Caki2 (cell line): ENCODE measurements at regions not wholly inside any gene's neighbourhood (a gene's known extent, or its start where the extent isn't known, plus 50 kb on each side); places are given as distances from the start of the nearest gene placed in this dataset.
A peak's percentile ranks its signal among the peaks of the same experiment; 100 is the strongest.

Experiments used
- DNase-seq: peaks from one replicate; pipeline ENCODE4 v3.0.0-alpha.2; 2015; ENCODE audit warnings: low read depth
- in situ Hi-C: cut with HindIII; loops from 2 replicates; pipeline ENCODE4 v1.10.0; 2016; ENCODE audit warnings: low sequenced_read_pairs, low pct_unique_long_range_greater_than_20kb, mixed read lengths

DNA sequence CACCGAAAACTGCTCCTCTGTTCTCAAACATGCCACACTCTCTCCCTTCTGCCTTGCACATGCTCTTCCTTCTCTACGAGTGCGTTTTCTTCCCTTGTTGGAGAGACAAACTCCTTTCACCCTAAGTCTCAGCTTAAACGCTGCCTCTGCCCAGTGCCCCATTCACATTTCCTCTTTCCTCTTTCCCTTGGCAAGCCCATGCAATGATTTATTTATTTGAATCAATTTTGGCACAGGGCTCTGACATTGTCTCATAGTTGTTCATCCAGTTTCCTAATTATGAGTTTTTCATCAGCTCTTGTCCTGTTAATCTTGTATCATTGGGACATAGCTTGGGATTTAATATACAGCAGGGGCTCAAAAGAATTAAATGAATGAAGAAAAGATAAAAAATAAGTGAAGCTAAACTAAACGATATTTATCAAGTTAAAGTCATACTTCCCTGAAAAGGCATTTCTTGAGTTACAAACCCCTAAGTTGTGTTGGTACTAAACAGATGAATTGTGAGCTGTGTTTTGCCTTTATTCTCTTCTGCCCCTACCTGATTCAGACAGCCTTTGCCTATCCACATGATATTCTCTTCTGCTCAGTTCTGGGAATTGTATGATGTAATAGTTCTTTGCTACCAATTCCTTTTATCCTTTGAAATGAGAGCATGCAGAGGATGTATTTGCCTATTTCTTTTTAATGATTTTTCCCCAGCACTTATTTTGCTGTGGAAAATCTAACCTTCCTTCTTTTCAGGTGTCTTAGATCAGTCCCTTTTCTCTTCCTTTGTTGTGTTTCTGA, 704.4 kb downstream of the UTRN start:
- no peak for DNase-seq
- in situ Hi-C loops: no loop called here

DNA sequence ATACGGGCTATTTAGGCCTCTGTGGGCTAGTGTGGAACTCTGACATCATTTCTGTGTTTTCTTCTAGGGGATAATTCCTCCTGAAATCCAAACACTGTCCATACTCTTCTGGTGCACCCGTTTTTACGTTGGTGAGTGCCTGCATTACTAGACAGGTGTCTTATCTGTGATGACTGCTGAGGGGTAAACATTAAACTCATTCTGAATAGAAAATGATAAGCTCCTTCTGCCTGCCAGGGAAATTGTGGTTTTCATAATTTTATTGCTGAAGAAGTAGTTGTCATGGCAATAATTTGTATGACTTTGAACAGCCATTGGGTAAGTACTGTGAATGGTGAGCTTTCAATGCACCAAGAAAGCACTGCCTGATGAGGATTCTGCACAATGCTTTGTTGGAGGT, 705.6 kb downstream of the UTRN start:
- no peak for DNase-seq
- in situ Hi-C loops: no loop called here

DNA sequence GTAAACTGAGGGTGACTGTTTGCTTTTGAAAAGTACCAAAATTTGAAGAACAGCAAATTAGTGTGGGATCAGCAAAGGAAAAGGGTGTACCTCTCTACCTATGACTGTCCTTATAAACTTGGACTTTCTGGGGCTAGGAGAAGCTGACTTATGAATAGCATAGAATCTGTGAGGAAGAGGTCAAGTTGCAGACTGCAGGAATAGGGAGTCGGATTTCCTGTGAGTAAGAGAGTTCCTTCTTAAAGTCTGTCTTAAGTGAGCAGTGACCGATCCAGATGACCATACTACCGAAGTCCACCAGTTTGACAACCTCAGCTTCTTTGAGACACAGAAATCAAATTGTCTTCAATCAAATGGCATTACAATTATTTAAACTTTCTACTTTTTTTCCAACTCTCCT, 708.7 kb downstream of the UTRN start:
- in situ Hi-C loops: no loop called here
- DNase-seq: no peak

DNA sequence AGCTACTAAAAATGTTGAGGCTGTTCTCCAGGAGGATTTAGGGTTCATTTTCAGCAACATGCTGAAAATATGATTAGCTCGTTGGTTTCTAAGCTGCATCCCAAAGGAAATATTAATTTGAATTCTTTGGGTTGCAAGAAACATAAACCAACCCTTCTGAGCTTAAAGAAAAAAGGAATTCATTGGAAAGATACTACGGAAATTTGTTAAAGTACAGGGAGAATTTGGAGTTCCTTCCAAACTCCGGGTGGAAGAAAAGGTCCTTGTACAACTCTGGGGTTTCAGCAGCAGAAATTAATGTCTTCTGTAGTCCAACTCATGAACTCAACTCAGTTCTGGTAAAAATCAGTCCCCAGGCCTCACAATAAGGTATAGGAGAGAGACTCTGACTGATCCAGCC, 712.9 kb downstream of the UTRN start:
- no peak for DNase-seq
- in situ Hi-C loops: no loop called here

DNA sequence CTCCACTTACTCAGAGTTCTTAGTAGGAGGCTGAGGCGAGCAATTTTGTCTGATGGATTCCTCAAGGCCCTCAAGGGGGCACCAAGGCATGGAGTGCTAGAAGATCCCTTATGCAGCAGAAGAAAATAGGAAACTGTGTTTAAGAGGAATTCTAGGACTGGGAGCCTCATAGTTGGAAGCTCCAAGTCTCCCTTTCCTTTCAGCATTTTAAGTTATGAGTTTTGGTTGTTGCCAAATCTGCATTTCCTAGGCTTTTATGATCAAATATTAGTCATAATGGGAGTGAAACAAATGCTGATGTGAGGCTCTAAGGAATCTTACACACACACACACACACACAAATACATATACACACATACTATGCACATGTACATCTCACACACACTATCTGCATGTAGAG, 714.0 kb downstream of the UTRN start:
- in situ Hi-C loops: no loop called here

DNA sequence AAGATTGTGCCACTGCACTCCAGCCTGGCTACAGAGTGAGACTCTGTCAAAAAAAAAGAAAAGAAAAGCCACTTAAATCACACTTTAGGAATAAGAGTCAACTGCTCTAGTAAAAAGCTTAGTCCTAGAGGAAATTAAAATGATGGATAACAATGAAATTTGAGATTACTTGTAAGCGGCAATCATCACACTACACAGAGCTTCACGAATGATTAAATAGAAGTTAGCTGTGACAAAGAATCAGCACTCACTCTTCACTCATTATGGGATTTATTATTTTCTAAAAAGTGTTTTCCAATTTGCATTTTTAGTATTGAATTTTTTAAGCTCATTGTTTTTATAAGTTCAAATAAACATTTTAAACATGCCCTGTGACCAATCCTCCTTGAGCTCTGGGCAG, 718.0 kb downstream of the UTRN start:
- in situ Hi-C loops: no loop called here
- no peak for DNase-seq

More for the DNA sequence above, 714.0 kb downstream of the UTRN start:
- no peak for DNase-seq

DNA sequence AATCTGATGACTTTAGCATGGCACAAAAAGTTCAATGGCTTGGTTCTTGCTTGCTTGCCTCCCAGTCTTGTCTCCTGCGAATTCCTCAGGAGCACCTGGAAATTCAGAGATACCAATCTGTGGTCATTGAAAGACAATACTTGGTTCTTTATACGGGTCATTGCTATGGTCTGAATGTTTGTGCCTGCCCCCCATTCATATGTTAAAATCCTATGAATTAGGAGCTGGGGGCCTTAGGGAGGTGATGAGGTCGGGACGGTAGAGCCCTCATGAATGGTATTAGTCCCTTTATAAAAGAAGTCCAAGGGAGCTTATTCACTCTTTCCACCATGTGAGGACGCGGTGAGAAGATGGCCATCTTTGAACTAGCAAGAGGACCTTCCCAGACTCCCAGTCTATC, 721.8 kb downstream of the UTRN start:
- in situ Hi-C loops: no loop called here
- DNase-seq: no peak

DNA sequence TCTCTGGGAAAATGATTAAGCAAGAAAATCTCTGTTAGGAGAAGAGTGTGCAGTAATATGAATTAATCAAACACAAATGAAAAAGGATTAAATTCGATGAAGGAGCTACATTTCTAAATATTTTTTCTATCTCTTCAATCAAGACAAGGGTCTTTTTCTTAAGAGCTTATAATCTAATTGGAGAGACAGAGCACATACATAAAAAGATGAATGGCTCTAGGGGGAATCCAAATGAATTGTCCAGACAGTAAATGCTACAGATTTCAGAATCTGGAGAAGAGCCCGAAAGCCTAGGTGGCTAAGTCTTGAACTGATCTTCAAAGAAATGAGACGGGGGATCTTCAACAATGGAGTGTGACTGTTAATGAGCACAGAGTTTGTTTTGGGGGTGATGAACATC, 723.6 kb downstream of the UTRN start:
- no peak for DNase-seq
- in situ Hi-C loops: no loop called here

DNA sequence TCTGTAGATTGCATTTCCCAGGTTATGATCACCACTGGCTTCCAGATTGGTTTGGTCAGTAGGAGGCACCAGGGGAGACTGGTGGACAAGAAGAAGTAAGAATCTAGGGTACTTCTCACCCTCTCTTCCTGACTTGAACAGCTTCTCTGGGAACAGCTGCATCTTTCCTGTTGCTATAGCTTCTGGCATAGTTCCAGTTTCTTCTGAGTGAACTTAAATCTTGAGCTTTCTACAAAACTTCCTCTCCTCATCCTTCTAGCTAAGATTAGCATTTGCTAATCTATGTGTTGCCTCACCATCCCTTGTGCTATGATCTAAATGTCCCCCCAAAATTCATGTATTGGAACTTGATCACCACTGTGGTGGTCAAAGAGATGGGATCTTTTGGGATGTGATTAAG, 724.6 kb downstream of the UTRN start:
- in situ Hi-C loops: no loop called here

DNA sequence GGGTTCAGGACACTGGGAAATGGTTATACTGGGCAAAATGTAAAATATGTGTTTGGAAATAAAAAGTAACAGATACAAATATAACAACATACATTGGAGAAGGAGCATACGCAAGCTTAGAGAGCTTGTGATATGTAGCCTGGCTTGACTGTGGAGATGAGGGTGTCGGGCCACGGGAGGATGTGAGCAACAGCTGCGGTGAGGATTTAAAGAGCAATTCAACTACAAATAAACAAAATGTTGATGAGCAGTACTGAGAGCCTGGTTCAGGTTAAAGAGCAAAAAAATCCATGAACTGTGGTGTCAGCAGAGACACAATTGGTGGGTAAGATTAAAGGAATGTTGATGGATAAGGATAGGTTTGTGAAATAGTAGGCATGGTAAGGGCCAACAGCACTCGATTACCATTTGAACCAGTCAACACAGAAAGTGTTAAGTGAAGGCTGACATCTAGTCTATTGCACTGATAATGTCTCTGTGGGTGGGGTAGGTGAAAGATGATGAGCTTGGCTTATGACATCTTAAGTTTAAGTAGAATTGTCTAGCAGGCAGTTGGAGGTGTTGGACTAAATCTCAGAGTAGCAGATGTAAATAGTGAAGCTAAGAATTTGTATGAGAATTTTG, 723.2 kb downstream of the EPM2A start:
- DNase-seq: no peak
- in situ Hi-C loops: no loop called here

More for the DNA sequence above, 724.6 kb downstream of the UTRN start:
- no peak for DNase-seq

DNA sequence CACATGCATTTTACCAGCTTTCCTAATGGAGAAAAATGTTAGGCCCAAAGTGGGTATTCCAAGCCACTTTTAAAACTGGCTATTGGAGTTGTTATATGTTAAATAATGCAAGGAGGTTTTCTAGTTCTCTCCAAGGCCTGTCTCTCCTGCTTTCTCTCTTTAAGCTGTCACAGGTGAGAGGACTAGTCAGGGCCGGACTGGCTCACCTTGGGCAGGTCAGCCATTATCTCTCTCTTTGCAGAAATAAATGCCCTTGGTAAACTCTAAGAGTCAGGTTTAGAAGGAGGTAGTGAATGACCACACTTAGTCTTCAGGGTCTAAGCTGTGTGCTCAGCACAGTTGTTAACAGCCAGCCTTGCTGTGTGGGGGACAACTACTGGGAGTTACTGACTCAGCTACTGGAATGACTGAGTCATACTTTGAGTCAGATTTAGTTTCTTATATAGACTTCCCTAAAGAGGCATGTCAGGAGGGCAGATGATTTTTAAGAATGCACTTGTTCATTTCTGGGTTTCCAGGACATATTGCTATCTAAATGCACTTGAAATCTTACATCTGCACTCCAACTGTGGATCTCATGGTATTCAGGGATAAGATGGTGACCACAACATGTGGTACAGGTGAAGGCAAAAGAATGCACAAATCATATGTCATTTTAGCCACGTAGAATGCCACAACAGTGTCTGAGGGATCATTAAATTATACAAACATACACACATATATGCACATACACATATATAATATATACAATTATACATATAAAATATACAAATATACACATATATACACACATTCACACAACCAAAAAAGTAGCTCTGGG, 719.4 kb downstream of the EPM2A start:
- in situ Hi-C loops: no loop called here
- peak; percentile 70 for DNase-seq

DNA sequence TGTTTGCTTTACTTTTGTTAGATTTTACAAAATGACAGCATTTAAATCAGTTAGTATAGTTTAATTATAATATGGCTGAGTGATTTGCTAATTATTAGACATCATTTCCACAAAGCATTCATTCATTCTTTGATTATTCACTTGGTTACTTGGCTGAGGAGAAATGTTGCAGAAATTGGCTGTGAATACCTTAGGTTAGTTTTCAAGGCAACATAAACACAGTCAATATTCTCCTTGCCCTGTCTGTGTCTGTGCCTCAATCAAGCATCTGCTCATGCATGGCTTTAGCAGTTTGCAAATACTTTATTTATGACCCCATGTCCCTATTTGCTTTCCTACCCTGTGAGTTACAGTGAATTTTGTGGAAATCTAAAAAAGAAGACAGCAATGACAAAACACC, 718.3 kb downstream of the EPM2A start:
- in situ Hi-C loops: no loop called here
- peak; percentile 11 for DNase-seq

DNA sequence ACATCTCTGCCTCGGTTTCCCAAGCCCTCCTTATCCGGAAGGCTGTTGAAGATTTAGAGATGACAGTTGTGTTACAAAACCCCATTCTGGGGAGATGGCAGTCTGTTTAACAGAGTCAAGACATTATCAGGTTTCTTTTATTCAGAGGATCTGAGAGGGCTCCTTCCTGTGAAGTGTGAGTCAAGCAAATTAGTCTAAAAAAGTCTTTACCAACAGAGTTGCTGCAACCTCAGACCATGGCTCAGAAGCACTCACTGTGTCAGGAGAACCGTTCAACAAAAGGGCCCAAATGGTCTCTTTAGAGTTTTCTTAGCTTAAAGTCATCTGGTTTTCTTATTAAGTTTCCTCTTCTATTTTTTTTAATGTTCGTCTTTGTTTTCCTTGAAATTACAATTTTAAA, 717.8 kb downstream of the EPM2A start:
- in situ Hi-C loops: no loop called here
- no peak for DNase-seq

DNA sequence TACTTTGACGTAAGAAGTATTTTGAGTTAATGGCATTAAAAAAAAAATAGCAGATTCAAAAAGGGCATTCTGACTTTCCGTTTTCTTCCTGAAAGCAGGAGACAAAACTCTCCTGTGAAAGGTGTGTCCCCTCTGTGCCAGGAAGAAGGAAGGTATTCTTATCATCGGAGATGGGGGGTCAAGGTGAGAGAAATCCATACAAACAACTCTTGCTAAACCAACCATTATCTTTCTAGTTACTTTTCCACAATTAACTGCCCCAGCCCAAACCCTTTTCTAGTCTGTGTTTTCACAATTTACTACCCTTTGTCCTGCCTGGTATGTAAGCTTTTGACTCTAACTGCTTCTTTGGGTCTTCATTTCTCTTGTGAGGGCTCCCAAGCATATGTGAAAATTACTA, 717.3 kb downstream of the EPM2A start:
- in situ Hi-C loops: no loop called here
- no peak for DNase-seq

DNA sequence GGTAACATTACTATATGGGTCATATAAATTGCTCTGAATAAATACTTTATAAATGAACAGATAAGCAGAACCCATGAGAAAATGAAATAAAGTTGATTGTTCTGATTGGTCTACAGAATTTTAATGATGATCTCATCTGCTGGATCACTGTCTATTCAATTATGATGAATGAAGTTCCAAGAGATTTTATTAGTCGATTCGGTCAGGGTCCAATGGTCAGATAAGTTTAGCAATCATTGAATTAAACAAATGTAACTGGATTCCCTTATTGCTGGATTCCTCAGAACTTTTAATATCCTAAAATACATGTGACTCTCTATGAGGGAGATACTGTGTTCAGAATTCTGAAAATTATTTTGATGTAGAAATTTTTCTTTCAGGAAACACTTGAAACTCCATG, 715.2 kb downstream of the EPM2A start:
- in situ Hi-C loops: no loop called here
- no peak for DNase-seq

DNA sequence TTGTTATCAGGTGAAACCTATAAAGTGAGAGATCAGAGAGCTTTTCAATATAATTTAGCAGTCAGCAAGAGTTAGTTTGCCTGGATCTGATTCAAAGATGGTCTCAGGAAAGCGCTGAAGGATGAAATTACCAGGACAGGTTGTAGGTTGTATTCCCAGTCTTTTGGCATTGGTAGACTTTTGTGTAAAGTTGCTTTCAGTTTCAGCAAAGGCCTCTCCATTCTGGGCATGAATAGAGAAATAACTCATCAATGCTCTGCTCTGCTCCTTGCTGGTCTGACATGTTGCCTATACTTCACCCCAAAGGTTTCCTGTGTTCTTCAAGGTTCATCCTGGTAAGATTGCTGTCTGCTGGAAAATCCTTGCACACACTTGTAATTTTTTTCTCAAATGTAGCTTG, 714.8 kb downstream of the EPM2A start:
- in situ Hi-C loops: no loop called here
- DNase-seq: no peak

DNA sequence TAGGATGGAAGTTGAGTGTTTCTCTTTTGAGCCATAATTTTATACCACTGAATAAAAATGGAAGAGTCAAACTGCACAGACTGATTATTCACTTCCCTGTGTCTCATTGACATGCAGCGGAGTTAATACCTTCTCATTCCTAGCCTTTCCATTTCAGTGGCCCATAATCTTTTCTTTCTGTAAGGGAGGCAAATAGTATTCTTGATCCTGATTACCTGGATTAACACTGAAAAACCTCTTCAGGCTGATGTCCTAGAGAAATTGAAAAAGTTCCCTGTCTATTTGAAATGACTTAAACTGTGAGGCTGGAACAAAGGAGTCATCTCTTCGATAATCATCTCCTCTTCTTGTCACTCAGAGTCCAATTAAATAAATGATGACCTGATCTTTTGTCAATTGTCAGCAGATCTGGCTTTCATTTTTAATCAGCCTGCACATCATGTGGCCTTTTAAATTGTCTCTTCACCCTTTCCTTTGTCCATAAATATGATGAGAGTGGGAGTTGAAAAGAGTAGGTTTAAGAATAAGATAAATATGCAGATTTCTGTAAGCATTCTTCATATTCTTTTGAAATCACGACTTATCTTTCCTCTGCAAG, 713.0 kb downstream of the EPM2A start:
- DNase-seq: no peak
- in situ Hi-C loops: no loop called here

DNA sequence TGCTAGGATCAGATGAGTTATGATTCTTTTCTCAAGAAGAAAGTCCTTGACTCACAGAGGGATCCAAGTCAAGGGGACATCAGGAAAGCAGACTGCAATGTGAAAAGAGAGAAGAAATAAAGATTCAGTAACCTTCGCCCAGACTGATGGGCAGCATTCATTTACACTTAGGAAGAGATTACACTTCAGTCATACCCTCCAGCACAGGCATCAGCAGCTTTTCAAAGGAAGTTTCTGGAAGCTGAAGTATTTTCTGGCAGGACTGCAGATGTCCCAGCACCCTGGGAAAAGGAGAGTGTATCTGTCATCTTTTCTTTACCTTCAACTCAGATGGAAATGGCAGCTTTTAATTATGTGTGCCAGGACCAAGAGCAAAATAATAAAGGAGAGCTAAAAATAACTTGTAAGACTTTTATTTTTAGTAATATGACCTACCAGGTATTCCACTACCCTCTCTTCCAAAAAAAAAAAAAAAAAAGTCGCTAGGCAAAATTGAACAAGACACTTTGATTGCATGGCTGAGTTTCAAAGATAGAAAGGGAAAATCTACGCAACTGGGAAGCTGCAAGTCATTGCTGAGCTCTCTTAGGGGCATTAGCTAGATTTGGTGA, 712.1 kb downstream of the EPM2A start:
- no peak for DNase-seq
- in situ Hi-C loops: no loop called here

DNA sequence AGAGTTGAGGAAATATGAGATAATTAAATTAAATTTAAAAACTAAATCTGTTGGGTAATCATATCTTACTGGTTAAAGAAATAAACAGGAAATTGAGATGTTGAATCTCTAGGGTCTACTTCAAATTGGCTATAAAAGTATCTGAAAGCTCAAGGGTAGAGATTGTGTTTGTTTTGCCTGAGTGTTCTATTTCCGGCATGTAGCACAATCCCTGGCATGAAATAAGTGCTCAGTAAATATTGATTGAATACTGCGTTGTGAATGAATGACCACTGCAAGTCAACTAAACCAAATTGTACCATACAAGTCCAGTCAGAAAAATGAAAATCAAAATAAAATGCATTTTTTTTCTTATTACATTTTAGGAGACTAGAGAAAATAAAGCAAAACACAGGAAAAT, 709.8 kb downstream of the EPM2A start:
- no peak for DNase-seq
- in situ Hi-C loops: no loop called here
